GM23338 (cell line): ENCODE measurements at regions not wholly inside any gene's neighbourhood (a gene's known extent, or its start where the extent isn't known, plus 50 kb on each side); places are given as distances from the start of the nearest gene placed in this dataset.

Experiments used
- ATAC-seq: fragments of 200-7000 bp; cut with Tn5 transposase; 3 replicates; pipeline ENCODE4 v1.9.1; 2020
- DNase-seq: peaks from one replicate; pipeline ENCODE4 v3.0.0-alpha.2; 2015; ENCODE audit warnings: low spot score
- H2AFZ ChIP-seq: fragments of 200-600 bp; sonication (generic); 2 replicates; pipeline ENCODE4 v1.8.0; 2016; ENCODE audit warnings: antibody characterized with exemption, mild to moderate bottlenecking, moderate library complexity
- H3F3A ChIP-seq: fragments of 200-600 bp; sonication (generic); replicated peaks from 2 replicates; pipeline ENCODE4 v1.8.0; 2017; ENCODE audit warnings: antibody characterized with exemption, mixed run types, low read depth
- H3K27ac ChIP-seq: fragments of 200-600 bp; sonication (generic); 2 replicates; pipeline ENCODE4 v1.6.1; 2016; ENCODE audit warnings: low read depth
- H3K27me3 ChIP-seq: fragments of 200-600 bp; sonication (generic); 2 replicates; pipeline ENCODE4 v1.8.0; 2016; ENCODE audit warnings: mild to moderate bottlenecking, mixed run types, moderate library complexity; ENCODE audit not compliant: insufficient read depth
- H3K36me3 ChIP-seq: fragments of 200-600 bp; sonication (generic); 2 replicates; pipeline ENCODE4 v1.8.0; 2016; ENCODE audit warnings: mild to moderate bottlenecking; ENCODE audit not compliant: insufficient read depth
- H3K4me1 ChIP-seq: fragments of 200-600 bp; sonication (generic); 2 replicates; pipeline ENCODE4 v1.8.0; 2016; ENCODE audit warnings: mild to moderate bottlenecking, moderate library complexity; ENCODE audit not compliant: insufficient read depth
- H3K4me2 ChIP-seq: fragments of 200-600 bp; sonication (generic); 2 replicates; pipeline ENCODE4 v1.7.1; 2017; ENCODE audit warnings: mixed run types
- H3K4me3 ChIP-seq: fragments of 200-600 bp; sonication (generic); 2 replicates; pipeline ENCODE4 v1.6.1; 2016; ENCODE audit warnings: mixed run types
- H3K79me2 ChIP-seq: fragments of 200-600 bp; sonication (generic); replicated peaks from 2 replicates; pipeline ENCODE4 v1.8.0; 2017; ENCODE audit warnings: mild to moderate bottlenecking; ENCODE audit not compliant: insufficient read depth
- H3K9me2 ChIP-seq: fragments of 200-600 bp; sonication (generic); 2 replicates; pipeline ENCODE4 v1.8.0; 2017; ENCODE audit not compliant: insufficient read depth
- H4K20me1 ChIP-seq: fragments of 200-600 bp; sonication (generic); replicated peaks from 2 replicates; pipeline ENCODE4 v1.8.0; 2017; ENCODE audit warnings: mild to moderate bottlenecking; ENCODE audit not compliant: insufficient read depth
- H3K27ac Mint-ChIP-seq: 2 replicates; pipeline ENCODE4 v1.8.0; 2020; ENCODE audit warnings: inconsistent platforms, mild to moderate bottlenecking, moderate library complexity, mixed read lengths
- H3K27me3 Mint-ChIP-seq: 3 replicates; pipeline ENCODE4 v1.8.0; 2022; ENCODE audit warnings: low read depth, mild to moderate bottlenecking, moderate library complexity, mixed read lengths, inconsistent platforms; ENCODE audit not compliant: insufficient read depth, poor library complexity
- H3K36me3 Mint-ChIP-seq: 3 replicates; pipeline ENCODE4 v1.8.0; 2021; ENCODE audit warnings: low read depth, mild to moderate bottlenecking, inconsistent platforms, moderate library complexity, mixed read lengths
- H3K4me1 Mint-ChIP-seq: 3 replicates; pipeline ENCODE4 v1.8.0; 2020; ENCODE audit warnings: mild to moderate bottlenecking, inconsistent platforms, mixed read lengths
- H3K4me3 Mint-ChIP-seq: 3 replicates; pipeline ENCODE4 v1.8.0; 2021; ENCODE audit warnings: moderate library complexity, mild to moderate bottlenecking, inconsistent platforms, mixed read lengths
- H3K9me3 Mint-ChIP-seq: 3 replicates; pipeline ENCODE4 v1.8.0; 2020; ENCODE audit warnings: moderate library complexity, mild to moderate bottlenecking, inconsistent platforms, mixed read lengths
- CREB1 ChIP-seq: fragments of 250-450 bp; sonication (Bioruptor Pico); IDR thresholded peaks from 2 replicates; pipeline ENCODE4 v1.5.0; 2020; ENCODE audit warnings: low read depth, mild to moderate bottlenecking, moderate library complexity
- CTCF ChIP-seq, 2 experiments: fragments of 200-600 bp in 1 of 2; sonication (generic) in 1 of 2; conservative IDR thresholded peaks; 2 replicates each; pipeline versions ENCODE4 v1.5.1 to v1.6.1; 2016 to 2017; ENCODE audit warnings: antibody characterized with exemption in 2 of 2, low read depth in 2 of 2, mild to moderate bottlenecking in 2 of 2, moderate library complexity in 1 of 2
- ETS1 ChIP-seq: IDR thresholded peaks from 2 replicates; pipeline ENCODE4 v1.6.1; 2016; ENCODE audit warnings: antibody characterized with exemption
- EZH2 ChIP-seq: fragments of 200-600 bp; sonication (generic); IDR thresholded peaks from one replicate; pipeline ENCODE4 v1.8.0; 2017; ENCODE audit warnings: antibody characterized with exemption, mild to moderate bottlenecking, low read depth; ENCODE audit not compliant: unreplicated experiment
- EZH2phosphoT487 ChIP-seq: fragments of 200-600 bp; sonication (generic); IDR thresholded peaks from one replicate; pipeline ENCODE4 v1.8.1; 2018; ENCODE audit warnings: antibody characterized with exemption; ENCODE audit not compliant: unreplicated experiment
- JUNB ChIP-seq: IDR thresholded peaks from one replicate; pipeline ENCODE4 v1.6.1; 2016; ENCODE audit warnings: antibody characterized with exemption; ENCODE audit not compliant: unreplicated experiment
- NANOG ChIP-seq: IDR thresholded peaks from 2 replicates; pipeline ENCODE4 v1.6.1; 2016; ENCODE audit warnings: antibody characterized with exemption, borderline replicate concordance
- POLR2AphosphoS5 ChIP-seq: IDR thresholded peaks from 2 replicates; pipeline ENCODE4 v1.6.1; 2016; ENCODE audit warnings: antibody characterized with exemption, low read depth
- REST ChIP-seq: IDR thresholded peaks from one replicate; pipeline ENCODE4 v1.6.1; 2018; ENCODE audit warnings: antibody characterized with exemption; ENCODE audit not compliant: unreplicated experiment
- STAT1 ChIP-seq: IDR thresholded peaks from one replicate; pipeline ENCODE4 v1.6.1; 2016; ENCODE audit warnings: antibody characterized with exemption; ENCODE audit not compliant: unreplicated experiment
- ZNF114 ChIP-seq: fragments of 250-450 bp; sonication (Bioruptor Pico); IDR thresholded peaks from 2 replicates; pipeline ENCODE4 v1.5.0; 2020; ENCODE audit warnings: mild to moderate bottlenecking, moderate library complexity
- ZNF331 ChIP-seq: fragments of 250-450 bp; sonication (Bioruptor Pico); IDR thresholded peaks from 2 replicates; pipeline ENCODE4 v1.5.0; 2020; ENCODE audit warnings: low read depth, mild to moderate bottlenecking, moderate library complexity
- ZNF462 ChIP-seq: fragments of 250-450 bp; sonication (Bioruptor Pico); IDR thresholded peaks from 2 replicates; pipeline ENCODE4 v1.5.0; 2020; ENCODE audit warnings: mild to moderate bottlenecking, moderate library complexity

GRCh38 chr12:34287986-34288962, 266.0 kb downstream of the ALG10 start:
- H3K36me3 ChIP-seq, result peaks cover 21% of the 10 kb centered on the region
- H4K20me1 ChIP-seq, result no peaks in the 10 kb centered on the region
- H3K79me2 ChIP-seq, result no peaks in the 10 kb centered on the region
- Mint-ChIP-seq H3K9me3 (peaks cover 99% of the 10 kb centered on the region), H3K27me3 (peaks cover 10% of the 10 kb centered on the region), H3K27ac (no peak overlapping the region), H3K4me1 (no peaks in the 10 kb centered on the region), H3K4me3 (no peak overlapping the region), H3K36me3 (peaks cover 63% of the 10 kb centered on the region)
- no peaks in the 10 kb centered on the region for H3K27me3 ChIP-seq
- H3K4me1 ChIP-seq, result no peaks in the 10 kb centered on the region
- no peak overlapping the region for H3K27ac ChIP-seq
- no peak overlapping the region for H3K4me2 ChIP-seq
- H3K9me2 ChIP-seq, result no peaks in the 10 kb centered on the region
- TF ChIP-seq ZNF462 (CRISPR knock-in tag) (no peak), JUNB (no peak), EZH2phosphoT487 (no peak), CTCF (conservative IDR thresholded peaks at IDR 0.05; ENCODE audit: low read depth in 2 of 2) (no peak), POLR2AphosphoS5 (no peak), CREB1 (CRISPR knock-in tag) (no peak), STAT1 (no peak), REST (no peak), ZNF331 (CRISPR knock-in tag) (no peak), ETS1 (no peak), NANOG (no peak), EZH2 (no peak), ZNF114 (CRISPR knock-in tag) (no peak)
- no peak overlapping the region for H2AFZ ChIP-seq
- H3F3A ChIP-seq, result no peaks in the 10 kb centered on the region
- ATAC-seq, result no peak
- DNase-seq, result no peak
- no peak overlapping the region for H3K4me3 ChIP-seq
